IMR-90 (cell line): ENCODE measurements at regions not wholly inside any gene's neighbourhood (a gene's known extent, or its start where the extent isn't known, plus 50 kb on each side); places are given as distances from the start of the nearest gene placed in this dataset.

Experiments
- ELK1 ChIP-seq: fragments of 150-350 bp; IDR thresholded peaks from 2 replicates; pipeline ENCODE4 v1.6.1; 2016; ENCODE audit warnings: low read depth, mild to moderate bottlenecking, low read length, moderate library complexity, borderline replicate concordance
- POLR2A ChIP-seq: IDR thresholded peaks from 2 replicates; pipeline ENCODE4 v1.6.1; 2012; ENCODE audit warnings: mild to moderate bottlenecking, low read depth, low read length

GRCh38 chr1:61004262-61005003 is 77.9 kb upstream of the NFIA start:
- TF ChIP-seq POLR2A (no peak), ELK1 (no peak)
